GM23338 (cell line): ENCODE measurements at regions not wholly inside any gene's neighbourhood (a gene's known extent, or its start where the extent isn't known, plus 50 kb on each side); places are given as distances from the start of the nearest gene placed in this dataset.

Experiments used
- ATAC-seq: fragments of 200-7000 bp; cut with Tn5 transposase; 3 replicates; pipeline ENCODE4 v1.9.1; 2020
- DNase-seq: peaks from one replicate; pipeline ENCODE4 v3.0.0-alpha.2; 2015; ENCODE audit warnings: low spot score
- H2AFZ ChIP-seq: fragments of 200-600 bp; sonication (generic); 2 replicates; pipeline ENCODE4 v1.8.0; 2016; ENCODE audit warnings: antibody characterized with exemption, mild to moderate bottlenecking, moderate library complexity
- H3F3A ChIP-seq: fragments of 200-600 bp; sonication (generic); replicated peaks from 2 replicates; pipeline ENCODE4 v1.8.0; 2017; ENCODE audit warnings: antibody characterized with exemption, mixed run types, low read depth
- H3K27ac ChIP-seq: fragments of 200-600 bp; sonication (generic); 2 replicates; pipeline ENCODE4 v1.6.1; 2016; ENCODE audit warnings: low read depth
- H3K27me3 ChIP-seq: fragments of 200-600 bp; sonication (generic); 2 replicates; pipeline ENCODE4 v1.8.0; 2016; ENCODE audit warnings: mild to moderate bottlenecking, mixed run types, moderate library complexity; ENCODE audit not compliant: insufficient read depth
- H3K36me3 ChIP-seq: fragments of 200-600 bp; sonication (generic); 2 replicates; pipeline ENCODE4 v1.8.0; 2016; ENCODE audit warnings: mild to moderate bottlenecking; ENCODE audit not compliant: insufficient read depth
- H3K4me1 ChIP-seq: fragments of 200-600 bp; sonication (generic); 2 replicates; pipeline ENCODE4 v1.8.0; 2016; ENCODE audit warnings: mild to moderate bottlenecking, moderate library complexity; ENCODE audit not compliant: insufficient read depth
- H3K4me2 ChIP-seq: fragments of 200-600 bp; sonication (generic); 2 replicates; pipeline ENCODE4 v1.7.1; 2017; ENCODE audit warnings: mixed run types
- H3K4me3 ChIP-seq: fragments of 200-600 bp; sonication (generic); 2 replicates; pipeline ENCODE4 v1.6.1; 2016; ENCODE audit warnings: mixed run types
- H3K79me2 ChIP-seq: fragments of 200-600 bp; sonication (generic); replicated peaks from 2 replicates; pipeline ENCODE4 v1.8.0; 2017; ENCODE audit warnings: mild to moderate bottlenecking; ENCODE audit not compliant: insufficient read depth
- H3K9me2 ChIP-seq: fragments of 200-600 bp; sonication (generic); 2 replicates; pipeline ENCODE4 v1.8.0; 2017; ENCODE audit not compliant: insufficient read depth
- H4K20me1 ChIP-seq: fragments of 200-600 bp; sonication (generic); replicated peaks from 2 replicates; pipeline ENCODE4 v1.8.0; 2017; ENCODE audit warnings: mild to moderate bottlenecking; ENCODE audit not compliant: insufficient read depth
- H3K27ac Mint-ChIP-seq: 2 replicates; pipeline ENCODE4 v1.8.0; 2020; ENCODE audit warnings: inconsistent platforms, mild to moderate bottlenecking, moderate library complexity, mixed read lengths
- H3K27me3 Mint-ChIP-seq: 3 replicates; pipeline ENCODE4 v1.8.0; 2022; ENCODE audit warnings: low read depth, mild to moderate bottlenecking, moderate library complexity, mixed read lengths, inconsistent platforms; ENCODE audit not compliant: insufficient read depth, poor library complexity
- H3K36me3 Mint-ChIP-seq: 3 replicates; pipeline ENCODE4 v1.8.0; 2021; ENCODE audit warnings: low read depth, mild to moderate bottlenecking, inconsistent platforms, moderate library complexity, mixed read lengths
- H3K4me1 Mint-ChIP-seq: 3 replicates; pipeline ENCODE4 v1.8.0; 2020; ENCODE audit warnings: mild to moderate bottlenecking, inconsistent platforms, mixed read lengths
- H3K4me3 Mint-ChIP-seq: 3 replicates; pipeline ENCODE4 v1.8.0; 2021; ENCODE audit warnings: moderate library complexity, mild to moderate bottlenecking, inconsistent platforms, mixed read lengths
- H3K9me3 Mint-ChIP-seq: 3 replicates; pipeline ENCODE4 v1.8.0; 2020; ENCODE audit warnings: moderate library complexity, mild to moderate bottlenecking, inconsistent platforms, mixed read lengths
- CREB1 ChIP-seq: fragments of 250-450 bp; sonication (Bioruptor Pico); IDR thresholded peaks from 2 replicates; pipeline ENCODE4 v1.5.0; 2020; ENCODE audit warnings: low read depth, mild to moderate bottlenecking, moderate library complexity
- EZH2 ChIP-seq: fragments of 200-600 bp; sonication (generic); IDR thresholded peaks from one replicate; pipeline ENCODE4 v1.8.0; 2017; ENCODE audit warnings: antibody characterized with exemption, mild to moderate bottlenecking, low read depth; ENCODE audit not compliant: unreplicated experiment
- JUNB ChIP-seq: IDR thresholded peaks from one replicate; pipeline ENCODE4 v1.6.1; 2016; ENCODE audit warnings: antibody characterized with exemption; ENCODE audit not compliant: unreplicated experiment
- NANOG ChIP-seq: IDR thresholded peaks from 2 replicates; pipeline ENCODE4 v1.6.1; 2016; ENCODE audit warnings: antibody characterized with exemption, borderline replicate concordance
- STAT1 ChIP-seq: IDR thresholded peaks from one replicate; pipeline ENCODE4 v1.6.1; 2016; ENCODE audit warnings: antibody characterized with exemption; ENCODE audit not compliant: unreplicated experiment
- ZNF114 ChIP-seq: fragments of 250-450 bp; sonication (Bioruptor Pico); IDR thresholded peaks from 2 replicates; pipeline ENCODE4 v1.5.0; 2020; ENCODE audit warnings: mild to moderate bottlenecking, moderate library complexity
- TF ChIP-seq, protein P1 (sequence below): fragments of 250-450 bp; sonication (Bioruptor Pico); IDR thresholded peaks from 2 replicates; pipeline ENCODE4 v1.5.0; 2020; ENCODE audit warnings: mild to moderate bottlenecking, moderate library complexity
- TF ChIP-seq, protein P2 (sequence below), 2 experiments: fragments of 200-600 bp in 1 of 2; sonication (generic) in 1 of 2; conservative IDR thresholded peaks; 2 replicates each; pipeline versions ENCODE4 v1.5.1 to v1.6.1; 2016 to 2017; ENCODE audit warnings: antibody characterized with exemption in 2 of 2, low read depth in 2 of 2, mild to moderate bottlenecking in 2 of 2, moderate library complexity in 1 of 2

DNA sequence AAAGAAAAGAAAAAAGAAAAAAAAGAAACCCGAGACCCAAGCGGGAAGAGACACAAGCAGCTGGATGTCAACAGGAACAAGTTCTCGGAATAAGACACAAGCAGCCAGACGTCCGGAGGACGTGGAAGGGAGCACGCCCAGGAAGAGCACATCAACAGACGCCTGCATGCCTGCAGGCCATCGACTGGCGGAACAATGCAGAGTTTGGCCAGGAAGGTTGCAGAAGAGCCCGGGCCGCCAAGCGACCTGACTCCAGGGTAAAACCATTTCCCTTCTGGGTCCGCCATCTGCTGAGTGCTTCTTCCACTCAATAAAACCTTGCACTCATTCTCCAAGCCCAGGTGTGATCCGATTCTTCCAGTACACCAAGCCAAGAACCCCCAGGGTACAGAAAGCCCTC, 95.6 kb upstream of the PRR32 start:
- peak; percentile 11 for DNase-seq

More for the DNA sequence above, 95.6 kb upstream of the PRR32 start:
- Mint-ChIP-seq H3K9me3 (no peaks in the 10 kb centered on the region), H3K27ac (no peak overlapping the region), H3K4me1 (no peaks in the 10 kb centered on the region), H3K36me3 (no peaks in the 10 kb centered on the region), H3K27me3 (no peaks in the 10 kb centered on the region), H3K4me3 (no peak overlapping the region)
- no peaks in the 10 kb centered on the region for H3K4me1 ChIP-seq
- H3K9me2 ChIP-seq = no peaks in the 10 kb centered on the region
- no peaks in the 10 kb centered on the region for H3F3A ChIP-seq
- no peak for TF ChIP-seq NANOG
- TF ChIP-seq, protein P1, sequence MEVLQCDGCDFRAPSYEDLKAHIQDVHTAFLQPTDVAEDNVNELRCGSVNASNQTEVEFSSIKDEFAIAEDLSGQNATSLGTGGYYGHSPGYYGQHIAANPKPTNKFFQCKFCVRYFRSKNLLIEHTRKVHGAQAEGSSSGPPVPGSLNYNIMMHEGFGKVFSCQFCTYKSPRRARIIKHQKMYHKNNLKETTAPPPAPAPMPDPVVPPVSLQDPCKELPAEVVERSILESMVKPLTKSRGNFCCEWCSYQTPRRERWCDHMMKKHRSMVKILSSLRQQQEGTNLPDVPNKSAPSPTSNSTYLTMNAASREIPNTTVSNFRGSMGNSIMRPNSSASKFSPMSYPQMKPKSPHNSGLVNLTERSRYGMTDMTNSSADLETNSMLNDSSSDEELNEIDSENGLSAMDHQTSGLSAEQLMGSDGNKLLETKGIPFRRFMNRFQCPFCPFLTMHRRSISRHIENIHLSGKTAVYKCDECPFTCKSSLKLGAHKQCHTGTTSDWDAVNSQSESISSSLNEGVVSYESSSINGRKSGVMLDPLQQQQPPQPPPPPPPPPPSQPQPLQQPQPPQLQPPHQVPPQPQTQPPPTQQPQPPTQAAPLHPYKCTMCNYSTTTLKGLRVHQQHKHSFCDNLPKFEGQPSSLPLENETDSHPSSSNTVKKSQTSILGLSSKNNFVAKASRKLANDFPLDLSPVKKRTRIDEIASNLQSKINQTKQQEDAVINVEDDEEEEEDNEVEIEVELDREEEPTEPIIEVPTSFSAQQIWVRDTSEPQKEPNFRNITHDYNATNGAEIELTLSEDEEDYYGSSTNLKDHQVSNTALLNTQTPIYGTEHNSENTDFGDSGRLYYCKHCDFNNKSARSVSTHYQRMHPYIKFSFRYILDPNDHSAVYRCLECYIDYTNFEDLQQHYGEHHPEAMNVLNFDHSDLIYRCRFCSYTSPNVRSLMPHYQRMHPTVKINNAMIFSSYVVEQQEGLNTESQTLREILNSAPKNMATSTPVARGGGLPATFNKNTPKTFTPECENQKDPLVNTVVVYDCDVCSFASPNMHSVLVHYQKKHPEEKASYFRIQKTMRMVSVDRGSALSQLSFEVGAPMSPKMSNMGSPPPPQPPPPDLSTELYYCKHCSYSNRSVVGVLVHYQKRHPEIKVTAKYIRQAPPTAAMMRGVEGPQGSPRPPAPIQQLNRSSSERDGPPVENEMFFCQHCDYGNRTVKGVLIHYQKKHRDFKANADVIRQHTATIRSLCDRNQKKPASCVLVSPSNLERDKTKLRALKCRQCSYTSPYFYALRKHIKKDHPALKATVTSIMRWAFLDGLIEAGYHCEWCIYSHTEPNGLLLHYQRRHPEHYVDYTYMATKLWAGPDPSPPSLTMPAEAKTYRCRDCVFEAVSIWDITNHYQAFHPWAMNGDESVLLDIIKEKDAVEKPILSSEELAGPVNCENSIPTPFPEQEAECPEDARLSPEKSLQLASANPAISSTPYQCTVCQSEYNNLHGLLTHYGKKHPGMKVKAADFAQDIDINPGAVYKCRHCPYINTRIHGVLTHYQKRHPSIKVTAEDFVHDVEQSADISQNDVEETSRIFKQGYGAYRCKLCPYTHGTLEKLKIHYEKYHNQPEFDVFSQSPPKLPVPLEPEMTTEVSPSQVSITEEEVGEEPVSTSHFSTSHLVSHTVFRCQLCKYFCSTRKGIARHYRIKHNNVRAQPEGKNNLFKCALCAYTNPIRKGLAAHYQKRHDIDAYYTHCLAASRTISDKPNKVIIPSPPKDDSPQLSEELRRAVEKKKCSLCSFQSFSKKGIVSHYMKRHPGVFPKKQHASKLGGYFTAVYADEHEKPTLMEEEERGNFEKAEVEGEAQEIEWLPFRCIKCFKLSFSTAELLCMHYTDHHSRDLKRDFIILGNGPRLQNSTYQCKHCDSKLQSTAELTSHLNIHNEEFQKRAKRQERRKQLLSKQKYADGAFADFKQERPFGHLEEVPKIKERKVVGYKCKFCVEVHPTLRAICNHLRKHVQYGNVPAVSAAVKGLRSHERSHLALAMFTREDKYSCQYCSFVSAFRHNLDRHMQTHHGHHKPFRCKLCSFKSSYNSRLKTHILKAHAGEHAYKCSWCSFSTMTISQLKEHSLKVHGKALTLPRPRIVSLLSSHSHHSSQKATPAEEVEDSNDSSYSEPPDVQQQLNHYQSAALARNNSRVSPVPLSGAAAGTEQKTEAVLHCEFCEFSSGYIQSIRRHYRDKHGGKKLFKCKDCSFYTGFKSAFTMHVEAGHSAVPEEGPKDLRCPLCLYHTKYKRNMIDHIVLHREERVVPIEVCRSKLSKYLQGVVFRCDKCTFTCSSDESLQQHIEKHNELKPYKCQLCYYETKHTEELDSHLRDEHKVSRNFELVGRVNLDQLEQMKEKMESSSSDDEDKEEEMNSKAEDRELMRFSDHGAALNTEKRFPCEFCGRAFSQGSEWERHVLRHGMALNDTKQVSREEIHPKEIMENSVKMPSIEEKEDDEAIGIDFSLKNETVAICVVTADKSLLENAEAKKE (CRISPR knock-in tag) = no peak
- TF ChIP-seq JUNB = no peak
- no peak for TF ChIP-seq EZH2
- TF ChIP-seq ZNF114 (CRISPR knock-in tag) = no peak
- TF ChIP-seq, protein P2, sequence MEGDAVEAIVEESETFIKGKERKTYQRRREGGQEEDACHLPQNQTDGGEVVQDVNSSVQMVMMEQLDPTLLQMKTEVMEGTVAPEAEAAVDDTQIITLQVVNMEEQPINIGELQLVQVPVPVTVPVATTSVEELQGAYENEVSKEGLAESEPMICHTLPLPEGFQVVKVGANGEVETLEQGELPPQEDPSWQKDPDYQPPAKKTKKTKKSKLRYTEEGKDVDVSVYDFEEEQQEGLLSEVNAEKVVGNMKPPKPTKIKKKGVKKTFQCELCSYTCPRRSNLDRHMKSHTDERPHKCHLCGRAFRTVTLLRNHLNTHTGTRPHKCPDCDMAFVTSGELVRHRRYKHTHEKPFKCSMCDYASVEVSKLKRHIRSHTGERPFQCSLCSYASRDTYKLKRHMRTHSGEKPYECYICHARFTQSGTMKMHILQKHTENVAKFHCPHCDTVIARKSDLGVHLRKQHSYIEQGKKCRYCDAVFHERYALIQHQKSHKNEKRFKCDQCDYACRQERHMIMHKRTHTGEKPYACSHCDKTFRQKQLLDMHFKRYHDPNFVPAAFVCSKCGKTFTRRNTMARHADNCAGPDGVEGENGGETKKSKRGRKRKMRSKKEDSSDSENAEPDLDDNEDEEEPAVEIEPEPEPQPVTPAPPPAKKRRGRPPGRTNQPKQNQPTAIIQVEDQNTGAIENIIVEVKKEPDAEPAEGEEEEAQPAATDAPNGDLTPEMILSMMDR (conservative IDR thresholded peaks at IDR 0.05; ENCODE audit: low read depth in 2 of 2) = no peak
- TF ChIP-seq CREB1 (CRISPR knock-in tag) = no peak
- no peak for TF ChIP-seq STAT1
- no peaks in the 10 kb centered on the region for H4K20me1 ChIP-seq
- H3K4me3 ChIP-seq = no peak overlapping the region
- no peak overlapping the region for H2AFZ ChIP-seq
- H3K4me2 ChIP-seq = no peak overlapping the region
- ATAC-seq = no peak
- H3K36me3 ChIP-seq = no peaks in the 10 kb centered on the region
- H3K27ac ChIP-seq = no peak overlapping the region
- H3K27me3 ChIP-seq = no peaks in the 10 kb centered on the region
- H3K79me2 ChIP-seq = no peaks in the 10 kb centered on the region
